HG03103 (cell line): ENCODE measurements at regions not wholly inside any gene's neighbourhood (a gene's known extent, or its start where the extent isn't known, plus 50 kb on each side); places are given as distances from the start of the nearest gene placed in this dataset.

Experiments used
- ATAC-seq: cut with Tn5 transposase; IDR thresholded peaks from one replicate; pipeline ENCODE4 v1.9.1; 2021; ENCODE audit warnings: low read depth; ENCODE audit not compliant: unreplicated experiment

GRCh38 chr22:47446821-47447810 lies 684.7 kb downstream of the TBC1D22A start:
- ATAC-seq: no peak

GRCh38 chr22:47446331-47446730 lies 683.9 kb downstream of the TBC1D22A start:
- no peak for ATAC-seq

GRCh38 chr22:47445716-47446290 lies 683.4 kb downstream of the TBC1D22A start:
- ATAC-seq: no peak

- ATAC-seq: no peak
Measured at GRCh38 chr22:47445212-47445611, 682.8 kb downstream of the TBC1D22A start.

GRCh38 chr22:47444746-47445065 lies 682.3 kb downstream of the TBC1D22A start:
- no peak for ATAC-seq

- no peak for ATAC-seq
Measured at GRCh38 chr22:47443836-47444745, 681.6 kb downstream of the TBC1D22A start.

- no peak for ATAC-seq
Measured at GRCh38 chr22:47442821-47443220, 680.4 kb downstream of the TBC1D22A start.

- ATAC-seq: no peak
Measured at GRCh38 chr22:47439643-47440265, 677.3 kb downstream of the TBC1D22A start.

GRCh38 chr22:47437636-47438035 lies 675.2 kb downstream of the TBC1D22A start:
- no peak for ATAC-seq

- no peak for ATAC-seq
Measured at GRCh38 chr22:47437110-47437509, 674.7 kb downstream of the TBC1D22A start.

GRCh38 chr22:47435826-47436225 lies 673.4 kb downstream of the TBC1D22A start:
- no peak for ATAC-seq

GRCh38 chr22:47435204-47435487 lies 672.7 kb downstream of the TBC1D22A start:
- no peak for ATAC-seq

GRCh38 chr22:47434336-47435203 lies 672.1 kb downstream of the TBC1D22A start:
- no peak for ATAC-seq

- no peak for ATAC-seq
Measured at GRCh38 chr22:47433627-47434026, 671.2 kb downstream of the TBC1D22A start.

GRCh38 chr22:47432683-47433082 lies 670.2 kb downstream of the TBC1D22A start:
- ATAC-seq: no peak

GRCh38 chr22:47423861-47424820 lies 661.7 kb downstream of the TBC1D22A start:
- no peak for ATAC-seq

GRCh38 chr22:47423266-47423665 lies 660.8 kb downstream of the TBC1D22A start:
- ATAC-seq: no peak

GRCh38 chr22:47422736-47423135 lies 660.3 kb downstream of the TBC1D22A start:
- no peak for ATAC-seq

- no peak for ATAC-seq
Measured at GRCh38 chr22:47421846-47422245, 659.4 kb downstream of the TBC1D22A start.
